ENCODE measurements at regions not wholly inside any gene's neighbourhood (a gene's known extent, or its start where the extent isn't known, plus 50 kb on each side); places are given as distances from the start of the nearest gene placed in this dataset.

GRCh38 chr6:135657207-135657606 is 159.7 kb upstream of the AHI1 start:
- ChIA-PET CTCF (interaction anchor here (0.7 to 2.0 kb wide), 3 partner anchors 17 to 260 kb away, joined by 3 to 6 read pairs (median 4); no protein-coding TSS in a partner anchor), POLR2A (interaction anchor here (0.6 to 0.7 kb wide), 3 partner anchors 23 to 1266 kb away, joined by 4 to 5 read pairs (median 4); no protein-coding TSS in a partner anchor)
- H3K27ac ChIP-seq (ENCODE audit: low read length in 2 of 2): no peak overlapping the region
- no peak for DNase-seq
- Mint-ChIP-seq H3K27me3 (peaks cover 7% of the 10 kb centered on the region), H3K27ac (no peak overlapping the region), H3K4me3 (no peak overlapping the region), H3K4me1 (peaks cover 23% of the 10 kb centered on the region), H3K9me3 (ENCODE audit: insufficient read depth) (peaks cover 8% of the 10 kb centered on the region)
- 100% methylated on average over 2 of the region's 2 CpGs for WGBS (ENCODE audit: insufficient coverage)
- no peak overlapping the region for H3K9ac ChIP-seq (ENCODE audit: low read length)
- H3K4me3 ChIP-seq (ENCODE audit: control extremely low read depth in 1 of 5, extremely low read depth in 1 of 5, insufficient read depth in 1 of 5, low read depth in 2 of 5, low read length in 4 of 5): no peak overlapping the region
- H3K27me3 ChIP-seq (replicated peaks in 1 of 4; ENCODE audit: control extremely low read depth in 1 of 4, control insufficient read depth in 3 of 4, insufficient read depth in 4 of 4, low read length in 3 of 4): no peaks in the 10 kb centered on the region
- H2AFZ ChIP-seq (ENCODE audit: insufficient read depth, low read depth, low read length, poor library complexity, severe bottlenecking): no peak overlapping the region
- no peaks in the 10 kb centered on the region for H4K20me1 ChIP-seq (ENCODE audit: control insufficient read depth, insufficient read depth, low read length, poor library complexity, severe bottlenecking)
- H3K4me2 ChIP-seq (replicated peaks; ENCODE audit: low read depth, low read length, poor library complexity, severe bottlenecking): no peak overlapping the region
- H3K79me2 ChIP-seq (ENCODE audit: control insufficient read depth, insufficient read depth, low read length): no peaks in the 10 kb centered on the region
- TF ChIP-seq CTCF (IDR thresholded peaks at IDR 0.05) (no peak), EZH2 (IDR thresholded peaks at IDR 0.05; ENCODE audit: borderline replicate concordance, insufficient read depth, low read depth, low read length, poor library complexity, severe bottlenecking) (no peak)
- peaks cover 8 to 15% of the 10 kb centered on the region in 2 donors for H3K4me1 ChIP-seq (ENCODE audit: control insufficient read depth in 2 of 2, insufficient read depth in 2 of 2, low read length in 2 of 2)
- H3K9me3 ChIP-seq (ENCODE audit: control extremely low read depth in 1 of 3, control insufficient read depth in 2 of 3, insufficient read depth in 1 of 3, low read length in 2 of 3): peaks cover 0 to 1% (median 0%) of the 10 kb centered on the region in 3 donors
- H3K36me3 ChIP-seq (replicated peaks in 1 of 2; ENCODE audit: control extremely low read depth in 1 of 2, control insufficient read depth in 1 of 2, extremely low read depth in 1 of 2, insufficient read depth in 2 of 2, low read length in 1 of 2): no peaks in the 10 kb centered on the region
- intact Hi-C loops (cut with micrococcal nuclease): no loop called here
- ATAC-seq (ENCODE audit: low read depth): no peak

DNA sequence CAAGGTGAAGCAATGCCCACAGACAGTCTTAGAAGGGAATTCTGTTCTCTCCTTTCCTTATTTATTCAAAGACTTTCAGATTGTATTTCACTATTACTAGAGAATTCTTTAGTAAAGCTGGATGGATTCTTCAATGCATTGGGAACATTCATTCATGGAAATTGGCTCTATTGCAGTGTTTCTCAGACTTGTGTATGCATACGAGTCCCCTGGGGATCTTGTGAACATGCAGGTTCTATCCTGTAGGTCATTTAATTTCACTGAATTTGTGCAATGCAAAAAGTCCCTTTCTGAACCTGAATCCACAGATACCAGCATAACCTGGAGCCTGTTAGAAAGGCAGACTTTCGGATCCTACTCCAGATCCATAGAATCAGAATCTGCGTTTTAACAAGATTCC is 160.9 kb upstream of the AHI1 start:
- peaks cover 8% of the 10 kb centered on the region for H3K9me3 Mint-ChIP-seq (ENCODE audit: insufficient read depth)
- Histone ChIP-seq H3K9ac (ENCODE audit: low read length) (no peak overlapping the region), H3K4me3 (ENCODE audit: control extremely low read depth in 1 of 5, extremely low read depth in 1 of 5, insufficient read depth in 1 of 5, low read depth in 2 of 5, low read length in 4 of 5) (no peak overlapping the region), H3K27ac (ENCODE audit: low read length in 2 of 2) (no peak overlapping the region), H3K4me2 (replicated peaks; ENCODE audit: low read depth, low read length, poor library complexity, severe bottlenecking) (no peak overlapping the region), H3K36me3 (replicated peaks in 1 of 2; ENCODE audit: control extremely low read depth in 1 of 2, control insufficient read depth in 1 of 2, extremely low read depth in 1 of 2, insufficient read depth in 2 of 2, low read length in 1 of 2) (no peaks in the 10 kb centered on the region), H2AFZ (ENCODE audit: insufficient read depth, low read depth, low read length, poor library complexity, severe bottlenecking) (no peak overlapping the region), H3K4me1 (ENCODE audit: control insufficient read depth in 2 of 2, insufficient read depth in 2 of 2, low read length in 2 of 2) (peaks cover 0 to 7% of the 10 kb centered on the region in 2 donors), H3K79me2 (ENCODE audit: control insufficient read depth, insufficient read depth, low read length) (no peaks in the 10 kb centered on the region), H4K20me1 (ENCODE audit: control insufficient read depth, insufficient read depth, low read length, poor library complexity, severe bottlenecking) (no peaks in the 10 kb centered on the region), H3K9me3 (ENCODE audit: control extremely low read depth in 1 of 3, control insufficient read depth in 2 of 3, insufficient read depth in 1 of 3, low read length in 2 of 3) (peaks cover 0 to 1% (median 0%) of the 10 kb centered on the region in 3 donors), H3K27me3 (replicated peaks in 1 of 4; ENCODE audit: control extremely low read depth in 1 of 4, control insufficient read depth in 3 of 4, insufficient read depth in 4 of 4, low read length in 3 of 4) (no peaks in the 10 kb centered on the region)
- intact Hi-C loops (cut with micrococcal nuclease): no loop called here
- H3K27me3 Mint-ChIP-seq: peaks cover 13% of the 10 kb centered on the region
- ATAC-seq (ENCODE audit: low read depth): no peak
- POLR2A ChIA-PET: no interaction called here
- no peak overlapping the region for H3K4me3 Mint-ChIP-seq
- DNase-seq: no peak
- H3K27ac Mint-ChIP-seq: no peak overlapping the region
- TF ChIP-seq CTCF (IDR thresholded peaks at IDR 0.05) (no peak), EZH2 (IDR thresholded peaks at IDR 0.05; ENCODE audit: borderline replicate concordance, insufficient read depth, low read depth, low read length, poor library complexity, severe bottlenecking) (no peak)
- CTCF ChIA-PET: interaction anchor here (1.2 to 2.0 kb wide), 2 partner anchors 15 to 251 kb away, joined by 3 to 6 read pairs; no protein-coding TSS in a partner anchor
- H3K4me1 Mint-ChIP-seq: peaks cover 15% of the 10 kb centered on the region
- 100% methylated on average over 1 of the region's 3 CpGs for WGBS (ENCODE audit: insufficient coverage)

All from B cell (primary cell).